ENCODE measurements at regions not wholly inside any gene's neighbourhood (a gene's known extent, or its start where the extent isn't known, plus 50 kb on each side); places are given as distances from the start of the nearest gene placed in this dataset.
"Not testable (repeated sequence)": the region's sequence is repeated elsewhere in the genome, so short reads cannot be mapped to it uniquely, and the experiment has no call there.

GRCh38 chr2:7378591-7378990 lies 461.4 kb downstream of the RNF144A start:
- DNase-seq = no peak
- Histone ChIP-seq H3K14ac (ENCODE audit: low read length in 2 of 2) (no peak overlapping the region), H2BK5ac (ENCODE audit: low read depth, low read length, poor library complexity, severe bottlenecking) (no peak overlapping the region), H3K27me3 (ENCODE audit: control insufficient read depth in 1 of 2, insufficient read depth in 1 of 2, low read length in 2 of 2) (peaks cover 6 to 53% of the 10 kb centered on the region in 2 experiments), H2AFZ (ENCODE audit: low read depth, low read length) (no peak overlapping the region), H3K9ac (ENCODE audit: low read length) (no peak overlapping the region), H3K36me3 (ENCODE audit: control insufficient read depth in 1 of 2, insufficient read depth in 2 of 2, low read depth in 1 of 2, low read length in 2 of 2) (no peaks in the 10 kb centered on the region), H4K91ac (ENCODE audit: low read length) (no peak overlapping the region), H2AK5ac (ENCODE audit: low read length, severe bottlenecking) (no peak overlapping the region), H3K18ac (ENCODE audit: low read depth in 1 of 2, low read length in 2 of 2) (no peak overlapping the region), H3K9me3 (ENCODE audit: control insufficient read depth, low read length) (no peaks in the 10 kb centered on the region), H3K27ac (ENCODE audit: low read length, poor library complexity, severe bottlenecking) (no peak overlapping the region), H3K79me1 (replicated peaks; ENCODE audit: low read length, poor library complexity, severe bottlenecking) (no peaks in the 10 kb centered on the region), H2BK120ac (ENCODE audit: low read depth, low read length) (no peak overlapping the region), H3K4me3 (ENCODE audit: insufficient read depth in 1 of 2, low read depth in 1 of 2, low read length in 2 of 2) (no peak overlapping the region), H4K8ac (ENCODE audit: low read length) (no peak overlapping the region), H3K23ac (ENCODE audit: low read length in 2 of 2) (no peak overlapping the region), H2BK15ac (ENCODE audit: low read depth, poor library complexity, severe bottlenecking) (no peak overlapping the region), H3K4me2 (ENCODE audit: low read length, poor library complexity, severe bottlenecking) (no peak overlapping the region), H3K4ac (ENCODE audit: low read depth in 1 of 2, low read length in 2 of 2) (no peak overlapping the region), H2BK12ac (ENCODE audit: low read length in 2 of 2) (no peak overlapping the region), H3K4me1 (ENCODE audit: control insufficient read depth, insufficient read depth, low read depth, low read length) (no peaks in the 10 kb centered on the region)
- WGBS = 89% methylated on average over 12 of the region's 12 CpGs

GRCh38 chr2:7379799-7380198 lies 462.6 kb downstream of the RNF144A start:
- no peak overlapping the region for H2BK5ac ChIP-seq (ENCODE audit: low read depth, low read length, poor library complexity, severe bottlenecking)
- no peak overlapping the region for H2AK5ac ChIP-seq (ENCODE audit: low read length, severe bottlenecking)
- no peak overlapping the region for H3K23ac ChIP-seq (ENCODE audit: low read length in 2 of 2)
- no peak overlapping the region for H3K4me2 ChIP-seq (ENCODE audit: low read length, poor library complexity, severe bottlenecking)
- no peak overlapping the region for H2AFZ ChIP-seq (ENCODE audit: low read depth, low read length)
- H4K8ac ChIP-seq (ENCODE audit: low read length) = no peak overlapping the region
- no peaks in the 10 kb centered on the region for H3K36me3 ChIP-seq (ENCODE audit: control insufficient read depth in 1 of 2, insufficient read depth in 2 of 2, low read depth in 1 of 2, low read length in 2 of 2)
- no peak overlapping the region for H3K27ac ChIP-seq (ENCODE audit: low read length, poor library complexity, severe bottlenecking)
- H2BK120ac ChIP-seq (ENCODE audit: low read depth, low read length) = no peak overlapping the region
- no peak overlapping the region for H3K14ac ChIP-seq (ENCODE audit: low read length in 2 of 2)
- no peaks in the 10 kb centered on the region for H3K4me1 ChIP-seq (ENCODE audit: control insufficient read depth, insufficient read depth, low read depth, low read length)
- WGBS = 86% methylated on average over 3 of the region's 3 CpGs
- no peaks in the 10 kb centered on the region for H3K79me1 ChIP-seq (replicated peaks; ENCODE audit: low read length, poor library complexity, severe bottlenecking)
- no peaks in the 10 kb centered on the region for H3K9me3 ChIP-seq (ENCODE audit: control insufficient read depth, low read length)
- no peak overlapping the region for H4K91ac ChIP-seq (ENCODE audit: low read length)
- no peak overlapping the region for H3K4ac ChIP-seq (ENCODE audit: low read depth in 1 of 2, low read length in 2 of 2)
- H3K9ac ChIP-seq (ENCODE audit: low read length) = no peak overlapping the region
- no peak overlapping the region for H2BK12ac ChIP-seq (ENCODE audit: low read length in 2 of 2)
- no peak for DNase-seq
- H3K18ac ChIP-seq (ENCODE audit: low read depth in 1 of 2, low read length in 2 of 2) = no peak overlapping the region
- no peak overlapping the region for H2BK15ac ChIP-seq (ENCODE audit: low read depth, poor library complexity, severe bottlenecking)
- peaks cover 6 to 53% of the 10 kb centered on the region in 2 experiments for H3K27me3 ChIP-seq (ENCODE audit: control insufficient read depth in 1 of 2, insufficient read depth in 1 of 2, low read length in 2 of 2)
- no peak overlapping the region for H3K4me3 ChIP-seq (ENCODE audit: insufficient read depth in 1 of 2, low read depth in 1 of 2, low read length in 2 of 2)

- Histone ChIP-seq H3K9me3 (ENCODE audit: control insufficient read depth, low read length) (no peaks in the 10 kb centered on the region), H3K14ac (ENCODE audit: low read length in 2 of 2) (no peak overlapping the region), H3K4ac (ENCODE audit: low read depth in 1 of 2, low read length in 2 of 2) (no peak overlapping the region), H3K79me1 (replicated peaks; ENCODE audit: low read length, poor library complexity, severe bottlenecking) (no peaks in the 10 kb centered on the region), H2BK5ac (ENCODE audit: low read depth, low read length, poor library complexity, severe bottlenecking) (no peak overlapping the region), H3K9ac (ENCODE audit: low read length) (no peak overlapping the region), H2BK12ac (ENCODE audit: low read length in 2 of 2) (no peak overlapping the region), H3K4me2 (ENCODE audit: low read length, poor library complexity, severe bottlenecking) (no peak overlapping the region), H3K36me3 (ENCODE audit: control insufficient read depth in 1 of 2, insufficient read depth in 2 of 2, low read depth in 1 of 2, low read length in 2 of 2) (no peaks in the 10 kb centered on the region), H2AFZ (ENCODE audit: low read depth, low read length) (no peak overlapping the region), H4K91ac (ENCODE audit: low read length) (no peak overlapping the region), H2BK15ac (ENCODE audit: low read depth, poor library complexity, severe bottlenecking) (no peak overlapping the region), H3K18ac (ENCODE audit: low read depth in 1 of 2, low read length in 2 of 2) (no peak overlapping the region), H2AK5ac (ENCODE audit: low read length, severe bottlenecking) (no peak overlapping the region), H4K8ac (ENCODE audit: low read length) (no peak overlapping the region), H3K27ac (ENCODE audit: low read length, poor library complexity, severe bottlenecking) (no peak overlapping the region), H3K4me1 (ENCODE audit: control insufficient read depth, insufficient read depth, low read depth, low read length) (no peaks in the 10 kb centered on the region), H2BK120ac (ENCODE audit: low read depth, low read length) (no peak overlapping the region), H3K23ac (ENCODE audit: low read length in 2 of 2) (no peak overlapping the region), H3K27me3 (ENCODE audit: control insufficient read depth in 1 of 2, insufficient read depth in 1 of 2, low read length in 2 of 2) (peaks cover 0 to 42% of the 10 kb centered on the region in 2 experiments), H3K4me3 (ENCODE audit: insufficient read depth in 1 of 2, low read depth in 1 of 2, low read length in 2 of 2) (no peak overlapping the region)
- DNase-seq = no peak
- 80% methylated on average over 6 of the region's 11 CpGs for WGBS
Measured at GRCh38 chr2:7384773-7385349, 467.6 kb downstream of the RNF144A start.

GRCh38 chr2:7390311-7390710 lies 473.1 kb downstream of the RNF144A start:
- not testable (repeated sequence) for H3K14ac ChIP-seq (ENCODE audit: low read length in 2 of 2); H2BK15ac ChIP-seq (ENCODE audit: low read depth, poor library complexity, severe bottlenecking); H2BK5ac ChIP-seq (ENCODE audit: low read depth, low read length, poor library complexity, severe bottlenecking); H3K4me1 ChIP-seq (ENCODE audit: control insufficient read depth, insufficient read depth, low read depth, low read length); H3K4ac ChIP-seq (ENCODE audit: low read depth in 1 of 2, low read length in 2 of 2); H2AK5ac ChIP-seq (ENCODE audit: low read length, severe bottlenecking); H3K9ac ChIP-seq (ENCODE audit: low read length); H3K27ac ChIP-seq (ENCODE audit: low read length, poor library complexity, severe bottlenecking); H3K79me1 ChIP-seq (replicated peaks; ENCODE audit: low read length, poor library complexity, severe bottlenecking); DNase-seq; H2BK12ac ChIP-seq (ENCODE audit: low read length in 2 of 2); H3K23ac ChIP-seq (ENCODE audit: low read length in 2 of 2); H3K36me3 ChIP-seq (ENCODE audit: control insufficient read depth in 1 of 2, insufficient read depth in 2 of 2, low read depth in 1 of 2, low read length in 2 of 2); H3K4me3 ChIP-seq (ENCODE audit: insufficient read depth in 1 of 2, low read depth in 1 of 2, low read length in 2 of 2); H2AFZ ChIP-seq (ENCODE audit: low read depth, low read length); H3K18ac ChIP-seq (ENCODE audit: low read depth in 1 of 2, low read length in 2 of 2); H4K8ac ChIP-seq (ENCODE audit: low read length); H3K9me3 ChIP-seq (ENCODE audit: control insufficient read depth, low read length); H3K4me2 ChIP-seq (ENCODE audit: low read length, poor library complexity, severe bottlenecking); H4K91ac ChIP-seq (ENCODE audit: low read length); H2BK120ac ChIP-seq (ENCODE audit: low read depth, low read length)
- WGBS = 97% methylated on average over 2 of the region's 4 CpGs
- H3K27me3 ChIP-seq (ENCODE audit: control insufficient read depth in 1 of 2, insufficient read depth in 1 of 2, low read length in 2 of 2) = peaks cover 0 to 13% of the 10 kb centered on the region in 2 experiments

All from mesenchymal stem cell (in vitro differentiated cells and primary cell).